ENCODE measurements at regions not wholly inside any gene's neighbourhood (a gene's known extent, or its start where the extent isn't known, plus 50 kb on each side); places are given as distances from the start of the nearest gene placed in this dataset.
"Not testable (repeated sequence)": the region's sequence is repeated elsewhere in the genome, so short reads cannot be mapped to it uniquely, and the experiment has no call there.

DNA sequence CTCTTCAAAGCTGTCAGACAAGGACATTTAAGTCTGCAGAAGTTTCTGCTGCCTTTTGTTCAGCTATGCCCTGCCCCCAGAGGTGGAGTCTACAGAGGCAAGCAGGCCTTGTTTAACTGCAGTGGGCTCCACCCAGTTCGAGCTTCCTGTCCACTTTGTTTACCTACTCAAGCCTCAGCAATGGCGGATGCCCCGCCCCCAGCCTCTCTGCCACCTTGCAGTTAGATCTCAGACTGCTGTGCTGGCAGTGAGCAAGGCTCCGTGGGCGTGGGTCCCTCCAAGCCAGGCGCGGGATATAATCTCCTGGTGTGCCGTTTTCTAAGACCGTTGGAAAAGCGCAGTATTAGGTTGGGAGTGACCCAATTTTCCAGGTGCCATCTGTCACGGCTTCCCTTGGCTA is 144.5 kb upstream of the GOT2 start:
- DNase-seq: not testable (repeated sequence)

DNA sequence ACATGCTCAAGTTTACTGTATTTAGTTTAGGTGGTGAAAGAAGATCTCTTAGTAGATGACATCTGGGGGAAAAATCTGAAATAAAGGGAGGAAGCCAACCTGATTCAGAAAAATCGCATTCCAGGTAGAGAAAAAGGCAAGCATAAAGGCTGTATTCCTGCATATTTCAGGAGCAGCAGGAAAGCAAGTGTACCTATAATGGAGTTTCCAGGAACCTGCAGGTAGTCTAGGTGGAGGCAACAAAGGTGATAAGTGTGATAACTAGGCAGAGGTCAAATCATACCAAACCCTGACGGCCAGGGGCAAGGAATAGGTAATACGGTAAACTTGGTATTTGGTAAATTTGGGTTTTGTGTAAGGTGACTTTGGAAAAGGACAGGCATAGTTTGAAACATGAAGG is 132.8 kb upstream of the GOT2 start:
- DNase-seq: no peak

DNA sequence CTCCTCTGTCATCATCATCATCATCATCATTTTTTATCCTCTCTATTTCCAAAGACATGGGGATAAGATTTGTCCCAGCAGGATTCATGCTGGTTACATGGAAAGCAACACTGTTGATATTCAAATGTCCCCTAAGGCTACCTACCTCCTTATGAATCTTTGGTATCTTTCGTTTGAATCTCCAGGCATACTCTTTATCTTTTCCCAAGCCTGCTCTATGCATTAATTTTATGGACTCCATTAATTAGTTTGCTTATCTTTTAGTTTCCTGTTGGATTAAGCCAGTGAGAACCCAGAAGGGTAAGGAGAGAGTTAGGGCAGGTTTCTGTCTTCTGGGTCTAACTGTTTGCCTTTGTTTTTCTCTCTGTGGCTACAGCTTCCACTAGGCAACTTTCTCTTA is 129.6 kb upstream of the GOT2 start:
- no peak for DNase-seq

DNA sequence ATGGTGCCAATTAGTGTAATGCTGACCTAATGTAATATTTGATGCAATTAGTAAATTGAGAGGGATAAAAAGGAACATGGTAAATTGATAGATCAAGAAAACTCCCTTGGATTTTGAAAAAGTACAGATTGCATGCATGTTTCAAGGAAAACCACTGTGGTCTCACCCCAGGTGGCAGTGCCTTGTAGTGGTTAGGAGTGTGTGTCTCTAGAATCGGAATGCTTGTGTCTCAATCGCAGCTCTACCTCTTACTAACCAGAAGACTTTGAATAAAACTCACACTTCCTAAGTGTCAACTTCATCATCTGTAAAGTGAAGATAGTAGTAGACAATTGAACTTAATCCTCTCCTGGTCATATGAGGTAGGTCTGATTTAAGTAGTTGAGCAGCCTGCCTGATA is 128.9 kb upstream of the GOT2 start:
- DNase-seq: no peak

DNA sequence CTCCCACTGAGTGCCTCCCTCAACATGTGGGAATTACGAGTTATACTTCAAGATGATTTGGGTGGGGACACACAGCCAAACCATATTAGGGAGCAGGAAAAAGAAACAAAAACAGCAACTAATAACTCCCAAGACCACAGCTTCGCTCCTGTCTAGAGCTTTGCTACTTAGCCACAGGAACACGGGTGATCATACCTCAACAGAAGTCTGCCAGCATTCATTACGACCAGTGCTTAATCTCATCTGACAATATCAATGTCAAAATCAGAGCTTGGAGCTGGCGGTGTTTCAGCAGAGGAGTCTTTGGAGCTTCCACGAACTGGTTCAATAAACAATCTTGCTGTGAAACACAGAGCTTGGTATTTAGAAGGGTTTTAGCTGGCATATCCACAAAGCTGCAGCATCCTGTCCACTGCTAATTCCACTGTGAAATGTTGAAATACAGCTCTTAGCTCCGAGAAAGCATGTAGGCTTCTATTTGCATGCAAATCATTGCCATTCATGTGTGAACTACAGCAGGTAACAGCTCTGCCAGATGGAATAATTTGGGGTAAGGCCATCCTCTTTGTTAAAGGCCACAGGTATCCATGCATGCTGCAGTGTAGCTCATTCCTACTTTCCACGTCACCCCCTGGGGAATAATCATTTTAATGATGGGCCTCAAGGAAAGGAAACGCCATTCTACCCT is 128.4 kb upstream of the GOT2 start:
- no peak for DNase-seq

DNA sequence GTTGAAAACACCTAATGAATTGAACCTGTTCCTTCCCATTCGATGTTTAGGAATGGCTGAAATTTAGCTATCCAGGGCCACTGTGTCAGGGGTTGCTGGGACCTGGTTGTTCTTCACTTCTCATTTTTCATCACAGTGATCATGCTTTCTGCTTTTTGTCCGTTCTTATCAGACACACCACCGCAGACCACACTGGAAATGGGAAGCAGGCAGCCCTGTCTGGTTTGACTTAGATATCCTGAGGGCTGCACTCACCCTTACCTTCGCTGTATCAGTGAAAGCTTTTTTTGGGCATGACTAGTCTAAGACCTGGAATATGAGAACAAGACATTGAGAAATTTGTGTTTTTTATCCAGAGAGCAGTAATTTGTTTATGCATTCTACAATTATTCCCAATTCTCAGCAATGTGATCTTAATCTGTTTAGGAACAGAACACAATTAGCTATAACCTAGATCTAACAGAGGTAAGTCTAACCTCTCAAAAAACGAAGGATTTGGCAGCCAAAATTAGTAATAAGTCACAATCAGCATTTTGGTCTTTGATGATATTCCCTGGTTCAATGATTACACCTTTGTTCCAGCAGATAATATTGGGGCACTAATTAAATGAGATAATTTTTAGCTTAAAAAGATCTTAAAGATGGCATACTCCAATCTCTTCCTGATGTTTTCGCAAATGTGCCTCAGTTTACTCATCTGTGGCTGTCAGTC is 126.0 kb upstream of the GOT2 start:
- DNase-seq: no peak

DNA sequence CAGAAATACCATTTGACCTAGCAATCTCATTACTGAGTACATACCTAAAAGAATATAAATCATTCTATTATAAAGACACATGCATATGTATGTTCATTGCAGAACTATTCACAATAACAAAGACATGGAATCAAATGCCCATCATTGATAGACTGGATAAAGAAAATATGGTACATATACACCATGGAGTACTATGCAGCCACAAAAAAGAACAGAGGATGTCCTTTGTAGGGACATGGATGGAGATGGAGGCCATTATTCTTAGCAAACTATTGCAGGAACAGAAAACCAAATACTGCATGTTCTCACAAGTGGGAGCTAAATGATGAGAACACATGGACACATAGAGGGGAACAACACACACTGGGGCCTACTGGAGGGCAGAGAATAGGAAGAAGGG is 124.5 kb upstream of the GOT2 start:
- DNase-seq: not testable (repeated sequence)

DNA sequence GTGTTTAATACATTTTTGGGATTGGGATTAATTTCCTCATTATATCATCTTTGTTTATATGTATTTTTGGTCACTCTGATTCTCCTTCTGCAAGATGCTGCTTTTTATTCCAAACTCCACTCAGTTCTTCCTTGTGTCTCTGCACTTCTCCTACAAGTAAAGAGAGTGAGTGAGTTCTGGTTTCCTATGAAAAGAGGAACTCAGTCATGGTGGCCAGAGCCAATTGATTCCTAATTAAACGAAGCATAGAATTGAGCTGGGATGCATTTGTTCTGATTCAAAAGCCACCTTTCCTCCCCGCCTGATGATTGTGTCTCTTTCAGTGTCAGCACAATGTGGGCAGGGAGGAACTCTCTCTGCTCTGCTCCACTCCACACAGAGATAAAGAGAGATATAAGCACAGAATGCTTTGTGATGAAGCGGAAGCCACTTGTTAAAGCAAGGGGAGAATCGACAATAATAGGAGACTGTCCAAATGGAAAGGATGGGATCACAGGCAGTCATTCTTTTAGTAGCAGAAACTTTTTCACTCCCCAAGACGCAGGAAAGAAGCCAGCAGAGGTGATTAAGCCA is 121.3 kb upstream of the GOT2 start:
- DNase-seq: no peak

DNA sequence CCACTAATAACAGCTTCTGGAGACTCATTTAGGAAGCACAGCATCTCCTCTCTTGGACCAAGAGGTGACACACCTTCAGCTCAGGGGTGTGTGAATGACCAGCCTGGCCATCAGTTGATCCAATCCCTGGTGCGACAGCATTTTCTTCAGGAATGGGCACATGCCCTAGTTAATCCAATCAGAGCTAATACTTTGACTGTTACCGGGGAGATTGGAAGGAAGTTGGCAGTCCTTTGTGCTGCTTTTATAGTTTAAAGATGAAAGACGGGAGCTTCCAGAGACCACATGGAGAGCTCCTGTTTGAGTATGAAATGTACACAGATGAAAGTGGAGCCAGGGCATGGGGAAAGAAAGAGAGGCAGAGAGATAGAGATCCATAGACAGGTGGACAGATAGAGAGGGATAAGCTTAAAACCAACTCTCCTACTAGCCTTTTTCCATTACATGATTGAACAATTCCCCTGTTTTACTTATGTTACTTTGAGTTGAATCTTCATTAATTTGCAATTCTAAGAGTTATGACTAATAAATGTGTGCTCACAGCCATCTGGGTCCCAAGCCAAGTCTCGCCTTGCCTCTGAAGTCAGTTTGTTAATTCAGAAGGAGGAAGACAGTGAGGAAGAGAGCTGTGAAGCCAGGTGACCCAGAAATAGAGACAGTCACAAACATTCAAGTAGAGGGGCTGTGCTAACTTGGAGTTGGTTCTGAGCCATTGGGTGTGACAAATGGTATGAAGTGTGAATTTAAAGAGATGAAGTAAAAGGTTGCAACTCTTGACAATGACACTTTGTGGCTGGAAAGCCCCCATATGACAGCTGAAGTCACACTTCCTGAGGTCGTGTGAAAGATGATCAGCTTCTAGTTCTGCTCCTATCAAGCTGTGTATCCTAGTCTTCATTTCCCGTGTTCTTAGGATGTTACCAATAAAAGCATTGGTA is 120.0 kb upstream of the GOT2 start:
- DNase-seq: no peak

DNA sequence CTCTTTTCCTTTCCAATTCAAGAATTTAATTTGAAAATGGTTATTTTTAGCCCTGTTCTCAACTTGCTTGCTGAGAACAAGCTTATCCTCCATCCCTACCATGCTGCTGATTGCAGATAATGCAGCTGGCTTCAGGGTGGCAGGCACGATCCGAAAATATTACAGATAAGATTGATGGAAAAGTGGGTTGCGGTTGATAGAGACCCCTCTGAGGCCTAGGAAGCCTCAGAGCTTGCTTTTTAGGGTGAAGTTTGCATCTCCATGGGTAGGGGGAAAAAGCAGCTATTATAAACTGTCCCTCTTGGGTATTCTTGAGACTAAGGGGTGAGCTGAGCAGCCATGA is 116.5 kb upstream of the GOT2 start:
- no peak for DNase-seq

DNA sequence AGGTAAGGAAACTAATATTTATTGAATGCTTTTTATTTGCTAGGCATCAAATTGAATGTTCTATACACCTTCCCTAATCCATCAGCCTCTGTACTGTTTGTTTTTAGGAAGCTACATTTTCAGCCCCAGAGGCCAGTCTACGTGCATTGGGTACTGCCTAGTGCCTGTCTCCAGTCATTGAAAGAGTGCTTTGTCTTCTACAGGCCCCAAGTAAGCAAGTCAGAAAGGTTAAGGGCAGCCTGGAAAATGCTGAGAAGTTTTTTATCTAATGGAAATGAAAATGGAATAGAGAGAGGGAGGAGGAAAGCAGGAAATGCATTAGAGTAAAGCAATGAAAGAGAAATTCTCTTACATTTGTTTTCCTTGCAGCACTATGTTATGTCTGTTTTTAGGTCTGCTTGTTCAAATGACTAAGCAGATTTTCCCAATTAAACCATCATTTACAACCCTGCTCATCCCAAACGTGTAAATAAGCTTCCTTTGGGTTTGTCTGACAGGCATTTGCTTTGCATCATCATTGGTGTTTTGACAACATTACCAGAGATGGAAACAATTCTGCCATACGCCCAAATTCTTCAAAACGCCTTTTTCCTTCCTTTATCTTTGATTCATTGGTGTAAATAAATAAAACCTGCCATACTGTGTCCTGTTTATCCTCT is 116.0 kb upstream of the GOT2 start:
- DNase-seq: no peak

DNA sequence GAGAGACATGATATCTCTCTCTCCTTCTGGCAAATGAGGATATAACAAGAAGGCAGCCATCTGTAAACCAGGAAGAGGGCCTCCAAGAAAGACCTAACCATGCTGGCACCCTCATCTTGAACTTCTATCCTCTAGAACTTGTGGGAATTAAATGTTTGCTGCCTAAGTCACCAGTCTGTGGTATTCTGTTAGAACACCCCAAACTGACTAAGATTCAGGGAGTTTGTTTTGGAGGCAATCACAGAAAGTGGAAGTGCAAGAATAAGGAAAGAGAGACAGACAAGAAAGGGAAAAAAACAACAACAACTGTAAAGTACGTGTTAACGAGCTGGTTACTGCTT is 114.5 kb upstream of the GOT2 start:
- no peak for DNase-seq

DNA sequence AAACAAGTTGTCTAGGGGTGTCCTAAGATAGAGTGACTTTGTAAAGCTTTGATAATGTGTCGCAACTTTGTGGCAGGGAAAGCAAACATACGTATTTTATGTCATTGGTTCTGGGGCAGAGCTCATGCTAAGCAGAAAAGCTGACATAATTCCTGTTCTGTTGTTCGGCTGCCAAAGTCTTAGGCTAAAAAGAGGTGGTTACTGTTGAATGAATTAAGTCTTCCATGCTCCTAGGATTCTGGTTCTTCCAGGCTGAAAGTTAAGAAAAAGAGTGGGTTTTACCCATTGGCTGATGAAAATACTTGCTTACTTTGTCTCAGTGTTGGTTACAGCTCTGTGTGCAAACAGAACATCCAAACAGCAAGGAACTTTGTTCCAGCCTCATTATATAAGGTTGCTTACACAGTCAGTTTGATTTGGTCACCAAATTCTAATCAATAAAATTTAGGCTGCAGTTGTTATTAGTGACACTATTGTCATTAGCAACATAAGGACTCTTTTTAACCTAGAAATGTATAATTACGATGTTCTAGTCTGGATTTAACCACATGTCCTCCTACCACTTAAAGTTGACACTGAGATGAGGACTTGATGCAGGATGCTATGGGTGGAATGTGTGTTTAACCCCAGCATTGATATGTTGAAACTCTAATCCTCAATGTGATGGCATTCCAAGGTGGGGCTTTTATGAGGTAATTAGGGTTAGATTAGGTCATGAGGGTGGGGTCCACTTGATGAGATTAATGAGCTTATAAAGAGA is 114.0 kb upstream of the GOT2 start:
- DNase-seq: no peak

DNA sequence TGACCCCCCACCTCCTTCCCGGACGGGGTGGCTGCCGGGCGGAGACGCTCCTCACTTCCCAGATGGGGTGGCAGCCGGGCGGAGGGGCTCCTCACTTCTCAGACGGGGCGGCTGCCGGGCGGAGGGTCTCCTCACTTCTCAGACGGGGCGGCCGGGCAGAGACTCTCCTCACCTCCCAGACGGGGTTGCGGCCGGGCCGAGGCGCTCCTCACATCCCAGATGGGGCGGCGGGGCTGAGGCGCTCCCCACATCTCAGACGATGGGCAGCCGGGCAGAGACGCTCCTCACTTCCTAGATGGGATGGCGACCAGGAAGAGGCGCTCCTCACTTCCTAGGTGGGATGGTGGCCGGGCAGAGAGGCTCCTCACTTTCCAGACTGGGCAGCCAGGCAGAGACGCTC is 112.1 kb upstream of the GOT2 start:
- not testable (repeated sequence) for DNase-seq

DNA sequence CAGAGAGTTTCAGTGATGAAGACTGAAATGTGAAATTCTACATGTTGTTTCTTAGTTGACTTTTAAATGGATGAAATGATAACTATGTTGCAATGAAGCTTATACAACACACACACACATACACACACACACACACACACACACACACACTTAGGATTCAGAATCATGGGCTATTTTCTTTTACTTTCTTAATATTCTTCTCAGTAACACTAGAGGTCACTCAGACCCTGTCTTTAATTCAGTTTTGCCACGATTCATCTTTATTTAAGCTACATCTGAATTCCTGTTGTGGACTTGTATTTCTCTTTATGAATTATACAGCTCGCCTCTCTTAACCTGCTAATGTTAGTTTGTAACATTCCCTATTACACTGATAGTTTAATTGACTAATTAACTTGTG is 109.6 kb upstream of the GOT2 start:
- no peak for DNase-seq

DNA sequence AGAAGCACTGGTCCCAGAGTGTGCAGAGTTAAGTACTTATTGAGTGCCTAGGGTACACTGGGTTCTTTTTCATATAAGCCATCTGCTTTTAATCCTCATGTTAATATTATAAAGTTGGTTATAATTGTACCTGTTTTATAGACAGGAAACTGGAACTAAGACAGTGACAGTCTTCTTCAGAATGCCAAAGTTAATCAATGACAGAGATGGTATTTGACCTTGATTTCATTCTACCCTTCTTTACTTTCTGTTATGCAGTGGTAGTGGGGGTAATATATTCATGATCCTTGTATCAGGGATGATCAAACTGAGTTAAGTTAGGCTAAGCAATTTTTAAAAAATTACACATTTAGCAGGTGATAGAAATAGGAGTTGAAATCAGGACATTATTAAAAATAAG is 108.6 kb upstream of the GOT2 start:
- no peak for DNase-seq

DNA sequence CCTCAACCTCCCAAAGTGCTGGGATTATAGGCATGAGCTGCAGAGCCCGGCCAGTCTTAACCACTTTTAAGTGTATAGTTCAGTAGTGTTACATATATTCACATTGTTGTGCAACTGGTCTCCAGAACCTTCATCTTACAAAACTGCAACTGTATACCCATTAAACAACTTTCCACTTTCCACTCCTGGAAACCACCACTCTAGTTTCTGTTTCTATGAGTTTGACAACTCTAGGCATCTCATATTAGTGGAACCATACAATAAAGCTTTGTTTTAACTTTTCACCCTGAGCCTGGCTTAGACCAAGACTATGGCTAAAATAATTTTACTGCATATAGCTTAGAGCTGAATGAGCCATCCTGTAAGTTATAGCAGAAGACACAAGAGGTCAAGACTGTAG is 108.0 kb upstream of the GOT2 start:
- DNase-seq: no peak

DNA sequence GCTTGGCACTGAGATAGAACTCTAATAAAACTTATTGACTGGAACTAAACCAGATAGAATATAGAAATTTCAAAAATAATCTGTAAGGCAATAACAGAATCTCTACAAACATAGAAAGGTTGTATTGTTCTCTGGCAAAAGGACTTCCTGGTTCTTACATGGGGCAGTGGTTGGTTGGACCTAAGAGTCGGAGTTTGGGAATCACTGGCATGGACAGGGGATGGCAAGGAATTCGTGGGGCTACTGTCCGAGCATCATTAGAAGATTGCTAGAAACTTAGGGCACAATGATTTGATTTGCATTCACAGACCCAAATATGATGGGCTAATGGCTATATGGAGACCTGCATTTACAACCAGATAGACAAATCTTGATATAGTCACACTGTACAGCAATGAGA is 103.8 kb upstream of the GOT2 start:
- no peak for DNase-seq

DNA sequence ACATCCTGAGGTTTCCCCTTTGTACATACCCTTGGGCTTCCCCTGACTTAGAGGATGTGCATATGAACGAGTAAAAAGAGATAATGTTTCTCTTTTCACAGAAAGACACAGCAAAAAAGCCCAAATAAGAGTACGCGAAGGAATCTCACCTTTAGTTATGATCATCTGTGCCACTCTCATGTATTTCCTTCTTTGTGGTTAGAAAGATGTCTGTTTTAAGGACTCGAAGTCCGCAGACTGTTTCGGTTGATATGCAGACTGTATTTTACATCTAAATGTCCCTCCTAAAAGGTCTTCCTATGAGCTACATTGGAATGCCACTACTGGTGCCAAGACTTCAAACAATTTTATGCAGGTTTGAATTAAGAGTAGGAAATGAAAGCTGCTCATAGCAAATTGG is 102.3 kb upstream of the GOT2 start:
- no peak for DNase-seq

DNA sequence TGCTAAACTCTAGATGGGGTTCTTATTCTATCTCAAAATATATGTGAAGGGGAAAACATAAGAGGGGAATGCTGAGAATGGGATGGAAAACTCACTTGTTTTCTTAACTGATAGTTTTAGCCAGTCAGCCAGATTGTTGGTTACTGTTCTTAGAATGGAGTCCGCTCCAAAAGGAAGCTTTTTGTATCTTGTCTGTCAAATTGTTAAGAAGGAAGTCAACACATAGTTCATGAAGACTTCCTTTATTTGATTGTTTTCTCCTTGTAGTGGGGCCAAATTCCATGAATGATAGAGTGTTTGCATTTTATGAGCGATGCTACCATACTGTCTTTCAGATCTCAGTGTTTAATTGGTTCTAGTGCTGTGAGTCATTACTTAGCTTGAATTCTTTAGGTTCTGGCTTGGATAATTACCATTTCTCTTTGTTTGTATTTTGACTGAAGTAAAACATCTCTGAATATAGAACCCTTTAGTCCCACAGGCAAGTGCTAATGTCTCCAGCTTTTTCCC is 98.3 kb upstream of the GOT2 start:
- DNase-seq: no peak

DNA sequence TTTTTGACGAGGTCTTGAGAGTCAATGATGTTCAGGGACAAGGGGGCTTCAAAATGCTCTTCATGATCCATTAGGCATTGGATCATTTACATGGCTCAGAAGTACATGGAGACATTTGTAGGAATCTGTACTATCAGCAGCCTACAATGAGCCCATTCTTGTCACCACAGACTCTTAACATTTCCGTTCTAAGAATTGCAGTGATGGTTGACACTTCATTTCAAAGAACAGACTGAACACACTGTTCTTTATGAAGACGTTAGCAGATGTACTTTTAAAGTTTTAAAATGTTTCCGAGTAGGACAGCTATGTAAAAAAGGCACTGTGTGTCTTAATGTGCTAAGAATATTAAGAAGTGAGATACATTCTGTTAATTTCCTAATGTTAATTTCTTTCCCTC is 97.3 kb upstream of the GOT2 start:
- DNase-seq: no peak

DNA sequence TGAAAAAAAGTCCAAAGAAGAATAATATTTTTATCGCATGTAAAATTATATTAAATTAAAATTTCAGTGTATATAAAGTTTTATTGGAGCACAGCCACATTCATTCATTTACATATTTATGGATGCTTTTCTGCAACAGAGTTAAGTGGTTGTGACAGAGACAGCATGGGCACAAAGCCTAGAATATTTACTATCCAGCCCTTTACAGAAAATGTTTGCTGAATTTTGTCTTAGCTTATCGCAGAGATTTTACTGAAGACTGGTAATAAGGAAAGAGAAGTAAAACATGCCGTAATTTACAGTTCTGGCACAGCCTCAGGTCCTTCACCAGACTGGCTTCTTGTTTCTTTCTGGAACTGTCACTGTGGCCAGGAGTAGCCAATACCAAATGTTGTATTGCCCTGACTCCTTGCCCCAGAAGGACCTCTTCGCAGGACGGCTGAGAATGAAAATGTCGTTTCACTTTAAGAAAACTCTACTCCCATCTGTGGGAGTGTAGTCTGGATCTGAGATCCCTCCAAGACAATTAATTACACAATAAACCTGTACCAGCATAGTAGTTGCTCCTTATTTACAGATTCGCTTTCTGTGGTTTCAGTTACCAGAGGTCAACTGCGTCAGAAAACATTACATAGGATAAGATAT is 94.9 kb upstream of the GOT2 start:
- DNase-seq: no peak
